SK-N-MC (cell line): ENCODE measurements at regions not wholly inside any gene's neighbourhood (a gene's known extent, or its start where the extent isn't known, plus 50 kb on each side); places are given as distances from the start of the nearest gene placed in this dataset.

ENCODE experiments used
- FOXP2 ChIP-seq: optimal IDR thresholded peaks from 2 replicates; pipeline ENCODE3; 2011; ENCODE audit warnings: mild to moderate bottlenecking, moderate library complexity; ENCODE audit not compliant: insufficient read depth; ENCODE audit errors: extremely low read length, control extremely low read depth
- POLR2AphosphoS5 ChIP-seq: IDR thresholded peaks from 2 replicates; pipeline ENCODE4 v1.6.1; 2012; ENCODE audit warnings: mild to moderate bottlenecking, low read depth, low read length, borderline replicate concordance

DNA sequence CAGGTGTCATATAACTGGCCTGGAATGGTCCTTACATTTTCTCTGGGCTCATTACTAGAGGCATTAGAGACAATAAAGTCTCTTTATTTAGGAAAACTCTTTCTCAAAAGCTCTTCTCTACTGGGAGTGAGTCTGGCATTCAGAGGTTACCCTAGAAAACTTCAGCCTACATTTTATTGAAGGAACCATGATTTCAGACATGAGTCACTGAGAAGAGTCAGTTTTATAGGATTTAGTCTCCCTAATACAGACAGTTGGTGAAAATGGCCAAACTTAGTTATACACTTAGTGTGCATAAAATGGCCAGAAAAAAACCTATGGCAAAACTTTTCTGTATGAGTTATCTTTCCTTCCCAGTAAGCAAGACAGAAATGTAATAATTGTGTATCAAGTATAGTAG, 689.4 kb downstream of the ZEB2 start:
- no peak for TF ChIP-seq POLR2AphosphoS5
- no peak for TF ChIP-seq FOXP2
